ENCODE measurements at regions not wholly inside any gene's neighbourhood (a gene's known extent, or its start where the extent isn't known, plus 50 kb on each side); places are given as distances from the start of the nearest gene placed in this dataset.

DNA sequence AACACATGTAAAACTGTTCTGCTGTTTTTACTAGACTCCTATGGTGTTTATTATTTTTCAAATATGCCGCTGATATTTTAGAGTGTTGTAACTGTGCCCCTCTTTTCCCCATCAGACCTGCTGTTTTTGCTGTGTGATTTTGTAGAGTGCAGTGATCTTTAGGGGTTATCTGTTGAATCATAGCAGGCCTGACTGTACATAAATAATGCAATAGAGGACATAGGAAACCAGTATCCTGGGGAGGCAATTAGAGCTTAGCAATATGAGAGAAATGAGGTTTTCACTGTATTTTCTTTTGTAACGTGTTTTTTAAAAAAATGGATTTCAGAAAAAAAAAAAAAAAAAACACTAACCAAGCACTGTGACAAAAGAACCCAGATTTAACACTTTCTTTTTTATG is 662.2 kb downstream of the TOX3 start:
- WGBS, 2 experiments (ENCODE audit: extremely low coverage in 2 of 2, insufficient read length in 1 of 2): no CpG with 5 or more reads among the region's 2 CpGs
- Histone ChIP-seq H2BK120ac (ENCODE audit: low read depth, low read length) (peak overlapping the region; percentile 97), H3K56ac (ENCODE audit: extremely low read depth, insufficient read depth, low read length) (0 out of 2 replicates have a peak overlapping the region, but pooled peaks have one; percentile 32), H3K27me3 (ENCODE audit: control insufficient read depth, insufficient read depth, low read length) (no peaks in the 10 kb centered on the region), H3K4me1 (ENCODE audit: control insufficient read depth, insufficient read depth, low read length) (peaks cover 13% of the 10 kb centered on the region), H4K8ac (ENCODE audit: low read depth in 2 of 2, low read length in 2 of 2) (peak overlapping the region; percentile 48 to 70; a peak in 3 of 4 replicates), H3K18ac (ENCODE audit: low read depth, low read length) (peak overlapping the region; percentile 57; the same call in 1 of the 2 replicates), H4K91ac (ENCODE audit: insufficient read depth, low read depth, low read length) (peak overlapping the region; percentile 64), H4K20me1 (ENCODE audit: insufficient read depth, low read length) (no peaks in the 10 kb centered on the region), H4K5ac (ENCODE audit: low read depth, low read length) (peak overlapping the region; percentile 45; the same call in 1 of the 2 replicates), H2BK15ac (ENCODE audit: low read depth, low read length) (peak overlapping the region; percentile 93; the same call in 2 of the 3 replicates), H2AK5ac (ENCODE audit: low read depth, low read length) (no peak overlapping the region), H2BK5ac (ENCODE audit: low read depth, low read length, poor library complexity, severe bottlenecking) (peak overlapping the region; percentile 71), H3K4me3 (ENCODE audit: insufficient read depth, low read depth, low read length) (no peak overlapping the region), H3K23ac (ENCODE audit: low read depth, low read length) (no peak overlapping the region), H3K79me1 (ENCODE audit: low read depth in 1 of 2, low read length in 2 of 2) (no peaks in the 10 kb centered on the region), H2AK9ac (replicated peaks; ENCODE audit: low read depth, low read length, poor library complexity) (no peak overlapping the region), H3K9me1 (ENCODE audit: insufficient read depth, low read length) (peaks cover under 1% of the 10 kb centered on the region; the same call in 1 of the 2 replicates), H3K27ac (ENCODE audit: insufficient read depth, low read length) (no peak overlapping the region), H3K4me2 (ENCODE audit: low read depth, low read length) (no peak overlapping the region), H2AFZ (replicated peaks; ENCODE audit: low read length, poor library complexity) (no peak overlapping the region), H3K36me3 (ENCODE audit: control insufficient read depth, insufficient read depth, low read length) (no peaks in the 10 kb centered on the region), H3K9me3 (ENCODE audit: control insufficient read depth, insufficient read depth, low read length) (no peaks in the 10 kb centered on the region), H3K9ac (ENCODE audit: low read depth, low read length) (no peak overlapping the region), H3K14ac (replicated peaks; ENCODE audit: low read depth, low read length) (peak overlapping the region; percentile 55; the same call in 1 of the 2 replicates), H2BK20ac (ENCODE audit: low read depth, low read length) (peak overlapping the region; percentile 95), H3K4ac (ENCODE audit: low read depth, low read length) (peak overlapping the region; percentile 90; the same call in 1 of the 2 replicates)
- ChIA-PET POLR2A (ENCODE audit: unreplicated experiment) (no interaction called here), CTCF (interaction anchor here (0.7 kb wide), 2 partner anchors 10 to 742 kb away, joined by 3 to 4 read pairs; no protein-coding TSS in a partner anchor)
- peak; percentile 44 for DNase-seq
- ATAC-seq (ENCODE audit: low read depth): no peak
- TF ChIP-seq BHLHE40 (IDR thresholded peaks at IDR 0.05; ENCODE audit: low read depth, low read length) (no peak), MAZ (IDR thresholded peaks at IDR 0.05; ENCODE audit: borderline replicate concordance, low read depth, low read length) (no peak), RCOR1 (IDR thresholded peaks at IDR 0.05; ENCODE audit: insufficient replicate concordance, low read length) (no peak), CEBPB (IDR thresholded peaks at IDR 0.05; ENCODE audit: low read depth, low read length) (no peak), FOS (IDR thresholded peaks at IDR 0.05; ENCODE audit: low read depth, low read length) (no peak), MAFK (IDR thresholded peaks at IDR 0.05; ENCODE audit: low read depth, low read length) (no peak), SMC3 (IDR thresholded peaks at IDR 0.05; ENCODE audit: low read depth, low read length) (no peak), POLR2A (IDR thresholded peaks at IDR 0.05; ENCODE audit: low read depth, low read length) (no peak), NFE2L2 (IDR thresholded peaks at IDR 0.05; ENCODE audit: low read depth, low read length) (no peak), RFX5 (IDR thresholded peaks at IDR 0.05; ENCODE audit: low read depth, low read length) (no peak), CHD1 (IDR thresholded peaks at IDR 0.05; ENCODE audit: low read depth, low read length) (no peak)
- TF ChIP-seq, protein P1, sequence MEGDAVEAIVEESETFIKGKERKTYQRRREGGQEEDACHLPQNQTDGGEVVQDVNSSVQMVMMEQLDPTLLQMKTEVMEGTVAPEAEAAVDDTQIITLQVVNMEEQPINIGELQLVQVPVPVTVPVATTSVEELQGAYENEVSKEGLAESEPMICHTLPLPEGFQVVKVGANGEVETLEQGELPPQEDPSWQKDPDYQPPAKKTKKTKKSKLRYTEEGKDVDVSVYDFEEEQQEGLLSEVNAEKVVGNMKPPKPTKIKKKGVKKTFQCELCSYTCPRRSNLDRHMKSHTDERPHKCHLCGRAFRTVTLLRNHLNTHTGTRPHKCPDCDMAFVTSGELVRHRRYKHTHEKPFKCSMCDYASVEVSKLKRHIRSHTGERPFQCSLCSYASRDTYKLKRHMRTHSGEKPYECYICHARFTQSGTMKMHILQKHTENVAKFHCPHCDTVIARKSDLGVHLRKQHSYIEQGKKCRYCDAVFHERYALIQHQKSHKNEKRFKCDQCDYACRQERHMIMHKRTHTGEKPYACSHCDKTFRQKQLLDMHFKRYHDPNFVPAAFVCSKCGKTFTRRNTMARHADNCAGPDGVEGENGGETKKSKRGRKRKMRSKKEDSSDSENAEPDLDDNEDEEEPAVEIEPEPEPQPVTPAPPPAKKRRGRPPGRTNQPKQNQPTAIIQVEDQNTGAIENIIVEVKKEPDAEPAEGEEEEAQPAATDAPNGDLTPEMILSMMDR (conservative IDR thresholded peaks at IDR 0.05; ENCODE audit: low read depth, low read length): no peak
- TF ChIP-seq, protein P2, sequence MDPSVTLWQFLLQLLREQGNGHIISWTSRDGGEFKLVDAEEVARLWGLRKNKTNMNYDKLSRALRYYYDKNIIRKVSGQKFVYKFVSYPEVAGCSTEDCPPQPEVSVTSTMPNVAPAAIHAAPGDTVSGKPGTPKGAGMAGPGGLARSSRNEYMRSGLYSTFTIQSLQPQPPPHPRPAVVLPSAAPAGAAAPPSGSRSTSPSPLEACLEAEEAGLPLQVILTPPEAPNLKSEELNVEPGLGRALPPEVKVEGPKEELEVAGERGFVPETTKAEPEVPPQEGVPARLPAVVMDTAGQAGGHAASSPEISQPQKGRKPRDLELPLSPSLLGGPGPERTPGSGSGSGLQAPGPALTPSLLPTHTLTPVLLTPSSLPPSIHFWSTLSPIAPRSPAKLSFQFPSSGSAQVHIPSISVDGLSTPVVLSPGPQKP (IDR thresholded peaks at IDR 0.05; ENCODE audit: borderline replicate concordance, low read depth, low read length): no peak
- TF ChIP-seq, protein P3, sequence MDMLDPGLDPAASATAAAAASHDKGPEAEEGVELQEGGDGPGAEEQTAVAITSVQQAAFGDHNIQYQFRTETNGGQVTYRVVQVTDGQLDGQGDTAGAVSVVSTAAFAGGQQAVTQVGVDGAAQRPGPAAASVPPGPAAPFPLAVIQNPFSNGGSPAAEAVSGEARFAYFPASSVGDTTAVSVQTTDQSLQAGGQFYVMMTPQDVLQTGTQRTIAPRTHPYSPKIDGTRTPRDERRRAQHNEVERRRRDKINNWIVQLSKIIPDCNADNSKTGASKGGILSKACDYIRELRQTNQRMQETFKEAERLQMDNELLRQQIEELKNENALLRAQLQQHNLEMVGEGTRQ (IDR thresholded peaks at IDR 0.05; ENCODE audit: low read depth, low read length): no peak
- no TSS peak for BruUV-seq (replicated peaks)
- intact Hi-C loops (cut with micrococcal nuclease) (loop anchor here (5.0 kb wide), 2 partner anchors 83 to 737 kb away; no protein-coding TSS in a partner anchor), dilution Hi-C loops (cut with HindIII; ENCODE audit: low sequenced_read_pairs, unreplicated experiment) (no loop called here), in situ Hi-C loops (cut with MboI; ENCODE audit: low sequenced_read_pairs) (loop anchor here (25.0 kb wide), 1 partner anchor 1178 kb away; the partner anchor contains the start of genes CHD9 and CHD9NB)

All from IMR-90 (cell line).